ENCODE measurements at regions not wholly inside any gene's neighbourhood (a gene's known extent, or its start where the extent isn't known, plus 50 kb on each side); places are given as distances from the start of the nearest gene placed in this dataset.
"Not testable (repeated sequence)": the region's sequence is repeated elsewhere in the genome, so short reads cannot be mapped to it uniquely, and the experiment has no call there.

DNA sequence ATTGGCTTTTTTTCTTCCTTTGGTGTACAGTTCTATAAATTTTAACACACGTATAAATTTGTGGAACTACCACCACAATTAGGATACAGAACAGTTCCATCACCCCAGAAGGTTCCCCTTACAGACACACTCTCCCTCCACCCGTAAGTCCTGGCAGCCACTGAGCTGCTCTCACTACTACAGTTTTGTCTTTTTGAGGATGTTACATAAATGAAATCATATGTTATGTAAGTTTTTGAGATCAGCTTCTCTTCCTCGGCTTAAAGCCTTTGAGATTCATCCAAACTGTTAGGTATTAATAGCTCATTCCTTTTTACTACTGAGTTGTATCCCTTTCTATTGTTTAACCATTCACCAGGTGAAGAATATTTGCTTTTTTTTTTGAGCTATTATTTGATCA, 74.3 kb upstream of the SLC24A4 start:
- Histone ChIP-seq H3K27me3 (ENCODE audit: control insufficient read depth, insufficient read depth, low read length) (peaks cover 5% of the 10 kb centered on the region), H3K9me3 (ENCODE audit: control insufficient read depth, insufficient read depth, low read length) (peaks cover 5% of the 10 kb centered on the region; the same call in 1 of the 2 replicates), H3K4me3 (ENCODE audit: low read depth, low read length) (no peak overlapping the region), H3K27ac (ENCODE audit: low read depth, low read length) (no peak overlapping the region)
- CTCF ChIA-PET: no interaction called here
- TF ChIP-seq, protein P1, sequence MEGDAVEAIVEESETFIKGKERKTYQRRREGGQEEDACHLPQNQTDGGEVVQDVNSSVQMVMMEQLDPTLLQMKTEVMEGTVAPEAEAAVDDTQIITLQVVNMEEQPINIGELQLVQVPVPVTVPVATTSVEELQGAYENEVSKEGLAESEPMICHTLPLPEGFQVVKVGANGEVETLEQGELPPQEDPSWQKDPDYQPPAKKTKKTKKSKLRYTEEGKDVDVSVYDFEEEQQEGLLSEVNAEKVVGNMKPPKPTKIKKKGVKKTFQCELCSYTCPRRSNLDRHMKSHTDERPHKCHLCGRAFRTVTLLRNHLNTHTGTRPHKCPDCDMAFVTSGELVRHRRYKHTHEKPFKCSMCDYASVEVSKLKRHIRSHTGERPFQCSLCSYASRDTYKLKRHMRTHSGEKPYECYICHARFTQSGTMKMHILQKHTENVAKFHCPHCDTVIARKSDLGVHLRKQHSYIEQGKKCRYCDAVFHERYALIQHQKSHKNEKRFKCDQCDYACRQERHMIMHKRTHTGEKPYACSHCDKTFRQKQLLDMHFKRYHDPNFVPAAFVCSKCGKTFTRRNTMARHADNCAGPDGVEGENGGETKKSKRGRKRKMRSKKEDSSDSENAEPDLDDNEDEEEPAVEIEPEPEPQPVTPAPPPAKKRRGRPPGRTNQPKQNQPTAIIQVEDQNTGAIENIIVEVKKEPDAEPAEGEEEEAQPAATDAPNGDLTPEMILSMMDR (IDR thresholded peaks at IDR 0.05; ENCODE audit: low read depth, low read length): no peak
- POLR2A ChIA-PET: no interaction called here
- no peak for DNase-seq (ENCODE audit: low read depth, low spot score)

GRCh38 chr14:92250366-92250765, 72.6 kb upstream of the SLC24A4 start:
- H3K27me3 ChIP-seq (ENCODE audit: control insufficient read depth, insufficient read depth, low read length); POLR2A ChIA-PET; CTCF ChIA-PET: not testable (repeated sequence)

DNA sequence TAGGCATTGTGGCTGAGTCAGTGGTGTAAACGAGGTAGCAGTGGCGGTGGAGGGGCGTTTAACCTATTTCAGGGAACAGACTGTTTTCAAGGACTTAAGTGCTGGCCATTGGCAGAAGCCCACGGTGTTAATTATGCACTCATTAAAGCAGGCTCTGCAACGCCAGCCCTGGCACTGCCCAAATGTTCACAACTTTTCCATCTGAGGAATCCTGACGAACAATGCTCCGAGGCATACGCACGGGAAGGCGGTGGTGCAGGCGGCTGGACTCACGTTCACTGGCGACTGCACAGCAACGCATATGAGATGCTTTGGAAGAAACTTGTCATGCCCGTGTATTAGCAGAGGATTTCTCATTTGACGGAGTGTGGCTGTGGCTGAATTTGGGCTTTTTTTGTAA, 70.6 kb upstream of the SLC24A4 start:
- CTCF ChIA-PET: no interaction called here
- TF ChIP-seq, protein P1 (IDR thresholded peaks at IDR 0.05; ENCODE audit: low read depth, low read length): no peak
- peaks cover 11% of the 10 kb centered on the region for H3K27me3 ChIP-seq (ENCODE audit: control insufficient read depth, insufficient read depth, low read length)
- no peaks in the 10 kb centered on the region for H3K9me3 ChIP-seq (ENCODE audit: control insufficient read depth, insufficient read depth, low read length)
- H3K4me3 ChIP-seq (ENCODE audit: low read depth, low read length): no peak overlapping the region
- H3K27ac ChIP-seq (ENCODE audit: low read depth, low read length): no peak overlapping the region
- no peak for DNase-seq (ENCODE audit: low read depth, low spot score)
- POLR2A ChIA-PET: no interaction called here

More at GRCh38 chr14:92250366-92250765, 72.6 kb upstream of the SLC24A4 start:
- not testable (repeated sequence) for H3K27ac ChIP-seq (ENCODE audit: low read depth, low read length); DNase-seq (ENCODE audit: low read depth, low spot score); H3K9me3 ChIP-seq (ENCODE audit: control insufficient read depth, insufficient read depth, low read length); H3K4me3 ChIP-seq (ENCODE audit: low read depth, low read length)

GRCh38 chr14:92253381-92253894, 69.5 kb upstream of the SLC24A4 start:
- TF ChIP-seq, protein P1 (IDR thresholded peaks at IDR 0.05; ENCODE audit: low read depth, low read length): no peak
- Histone ChIP-seq H3K27me3 (ENCODE audit: control insufficient read depth, insufficient read depth, low read length) (peaks cover 11% of the 10 kb centered on the region), H3K4me3 (ENCODE audit: low read depth, low read length) (no peak overlapping the region), H3K9me3 (ENCODE audit: control insufficient read depth, insufficient read depth, low read length) (no peaks in the 10 kb centered on the region), H3K27ac (ENCODE audit: low read depth, low read length) (no peak overlapping the region)
- ChIA-PET CTCF (no interaction called here), POLR2A (no interaction called here)
- DNase-seq (ENCODE audit: low read depth, low spot score): no peak

GRCh38 chr14:92254786-92255185, 68.2 kb upstream of the SLC24A4 start:
- TF ChIP-seq, protein P1 (IDR thresholded peaks at IDR 0.05; ENCODE audit: low read depth, low read length): no peak
- H3K27ac ChIP-seq (ENCODE audit: low read depth, low read length): no peak overlapping the region
- H3K9me3 ChIP-seq (ENCODE audit: control insufficient read depth, insufficient read depth, low read length): no peaks in the 10 kb centered on the region
- POLR2A ChIA-PET: no interaction called here
- H3K27me3 ChIP-seq (ENCODE audit: control insufficient read depth, insufficient read depth, low read length): peaks cover 11% of the 10 kb centered on the region
- H3K4me3 ChIP-seq (ENCODE audit: low read depth, low read length): peak overlapping the region; percentile 20; the same call in 1 of the 2 replicates
- CTCF ChIA-PET: interaction anchor here (0.6 to 0.7 kb wide), 2 partner anchors 86 to 527 kb away, joined by 5 read pairs; no protein-coding TSS in a partner anchor
- peak; percentile 3 for DNase-seq (ENCODE audit: low read depth, low spot score)

Measured in AG04450 (cell line).